H9 (cell line): ENCODE measurements at regions not wholly inside any gene's neighbourhood (a gene's known extent, or its start where the extent isn't known, plus 50 kb on each side); places are given as distances from the start of the nearest gene placed in this dataset.

ENCODE experiments used
- DNase-seq: peaks from one replicate; pipeline ENCODE4 v3.0.0-alpha.2; 2017
- H2AFZ ChIP-seq: one replicate; pipeline ENCODE4 v1.6.1; 2013; ENCODE audit warnings: mild to moderate bottlenecking, low read length, control low read depth, moderate library complexity
- H2AK5ac ChIP-seq: 2 replicates; pipeline ENCODE4 v1.6.1; 2013; ENCODE audit warnings: low read length, control low read depth, mixed read lengths; ENCODE audit not compliant: insufficient read length
- H2BK120ac ChIP-seq: one replicate; pipeline ENCODE4 v1.6.1; 2013; ENCODE audit warnings: low read depth, mild to moderate bottlenecking, low read length, control low read depth, inconsistent platforms; ENCODE audit not compliant: poor library complexity, severe bottlenecking
- H2BK12ac ChIP-seq: 2 replicates; pipeline ENCODE4 v1.6.1; 2013; ENCODE audit warnings: low read length, control low read depth, mixed read lengths, low read depth; ENCODE audit not compliant: insufficient read length
- H2BK15ac ChIP-seq: 2 replicates; pipeline ENCODE4 v1.6.1; 2013; ENCODE audit warnings: low read depth, low read length, control low read depth
- H2BK20ac ChIP-seq: one replicate; pipeline ENCODE4 v1.6.1; 2013; ENCODE audit warnings: low read depth, mild to moderate bottlenecking, low read length, control low read depth, inconsistent platforms; ENCODE audit not compliant: poor library complexity, severe bottlenecking
- H2BK5ac ChIP-seq: 2 replicates; pipeline ENCODE4 v1.6.1; 2013; ENCODE audit warnings: low read length, control low read depth, mixed read lengths; ENCODE audit not compliant: insufficient read length
- H3K14ac ChIP-seq: 2 replicates; pipeline ENCODE4 v1.6.1; 2013; ENCODE audit warnings: low read length, control low read depth; ENCODE audit not compliant: insufficient read depth
- H3K18ac ChIP-seq: 2 replicates; pipeline ENCODE4 v1.6.1; 2013; ENCODE audit warnings: low read depth, mild to moderate bottlenecking, mixed read lengths, low read length, control low read depth; ENCODE audit not compliant: insufficient read length
- H3K23ac ChIP-seq: 2 replicates; pipeline ENCODE4 v1.6.1; 2013; ENCODE audit warnings: low read length, control low read depth, mixed read lengths, low read depth; ENCODE audit not compliant: insufficient read length
- H3K23me2 ChIP-seq: 2 replicates; pipeline ENCODE4 v1.6.1; 2013; ENCODE audit warnings: low read depth, mild to moderate bottlenecking, mixed read lengths, low read length, control low read depth; ENCODE audit not compliant: insufficient read length, poor library complexity, severe bottlenecking
- H3K27ac ChIP-seq: 2 replicates; pipeline ENCODE4 v1.5.1; 2013; ENCODE audit warnings: low read length, control low read depth, mixed read lengths, low read depth; ENCODE audit not compliant: insufficient read length
- H3K27me3 ChIP-seq: 2 replicates; pipeline ENCODE4 v1.6.1; 2013; ENCODE audit warnings: low read length, control low read depth, inconsistent platforms; ENCODE audit not compliant: insufficient read depth
- H3K4ac ChIP-seq: 2 replicates; pipeline ENCODE4 v1.6.1; 2013; ENCODE audit warnings: low read depth, mild to moderate bottlenecking, control low read depth, inconsistent platforms, low read length, moderate library complexity
- H3K4me1 ChIP-seq: 2 replicates; pipeline ENCODE4 v1.6.1; 2013; ENCODE audit warnings: low read length, control low read depth, inconsistent platforms; ENCODE audit not compliant: insufficient read depth
- H3K4me2 ChIP-seq: 2 replicates; pipeline ENCODE4 v1.6.1; 2013; ENCODE audit warnings: low read length, control low read depth, mixed read lengths; ENCODE audit not compliant: insufficient read length, insufficient read depth
- H3K56ac ChIP-seq: 2 replicates; pipeline ENCODE4 v1.6.1; 2013; ENCODE audit warnings: low read depth, mild to moderate bottlenecking, mixed read lengths, low read length, control low read depth; ENCODE audit not compliant: insufficient read length
- H3K79me1 ChIP-seq: 2 replicates; pipeline ENCODE4 v1.6.1; 2013; ENCODE audit warnings: low read depth, mild to moderate bottlenecking, moderate library complexity, low read length, control low read depth, inconsistent platforms; ENCODE audit not compliant: insufficient read depth, poor library complexity, severe bottlenecking
- H3K79me2 ChIP-seq: 2 replicates; pipeline ENCODE4 v1.6.1; 2013; ENCODE audit warnings: low read length, control low read depth, inconsistent platforms; ENCODE audit not compliant: insufficient read depth
- H3K9ac ChIP-seq: 2 replicates; pipeline ENCODE4 v1.6.1; 2013; ENCODE audit warnings: low read length, control low read depth, mixed read lengths; ENCODE audit not compliant: insufficient read length; ENCODE audit errors: extremely low read depth
- H3K9me3 ChIP-seq: one replicate; pipeline ENCODE4 v1.6.1; 2013; ENCODE audit warnings: low read depth, low read length, inconsistent platforms; ENCODE audit not compliant: control insufficient read depth
- H3T11ph ChIP-seq: one replicate; pipeline ENCODE4 v1.6.1; 2013; ENCODE audit warnings: mild to moderate bottlenecking, low read length, control low read depth, inconsistent platforms
- H4K20me1 ChIP-seq: one replicate; pipeline ENCODE4 v1.6.1; 2013; ENCODE audit not compliant: control insufficient read depth, insufficient read length, insufficient read depth
- H4K5ac ChIP-seq: 2 replicates; pipeline ENCODE4 v1.6.1; 2013; ENCODE audit warnings: low read depth, mild to moderate bottlenecking, mixed read lengths, low read length, control low read depth; ENCODE audit not compliant: insufficient read length
- H4K8ac ChIP-seq: replicated peaks from 2 replicates; pipeline ENCODE4 v1.6.1; 2013; ENCODE audit warnings: low read length, control low read depth, mixed read lengths, low read depth; ENCODE audit not compliant: insufficient read length
- H4K91ac ChIP-seq: 2 replicates; pipeline ENCODE4 v1.6.1; 2013; ENCODE audit warnings: low read depth, mild to moderate bottlenecking, moderate library complexity, mixed read lengths, low read length, control low read depth; ENCODE audit not compliant: insufficient read length
- H3K27ac Mint-ChIP-seq, 3 experiments: 2 replicates in 2 of 3; 3 replicates in 1 of 3; pipeline ENCODE4 v1.8.0; 2020 to 2021; ENCODE audit warnings: mixed read lengths in 3 of 3, mild to moderate bottlenecking in 1 of 3, moderate library complexity in 1 of 3
- H3K27me3 Mint-ChIP-seq: 2 replicates; pipeline ENCODE4 v1.8.0; 2021; ENCODE audit warnings: low read depth, mild to moderate bottlenecking, moderate library complexity, mixed read lengths
- H3K36me3 Mint-ChIP-seq, 3 experiments: 2 replicates in 2 of 3; 3 replicates in 1 of 3; pipeline ENCODE4 v1.8.0; 2020 to 2021; ENCODE audit warnings: low read depth in 3 of 3, mixed read lengths in 3 of 3; ENCODE audit not compliant: insufficient read depth in 1 of 3
- H3K4me1 Mint-ChIP-seq, 2 experiments: 2 replicates each; pipeline ENCODE4 v1.8.0; 2020; ENCODE audit warnings: mixed read lengths in 2 of 2
- H3K4me3 Mint-ChIP-seq, 2 experiments: 2 replicates in 1 of 2; 3 replicates in 1 of 2; pipeline ENCODE4 v1.8.0; 2020 to 2021; ENCODE audit warnings: mild to moderate bottlenecking in 2 of 2, mixed read lengths in 2 of 2, moderate library complexity in 1 of 2
- H3K9me3 Mint-ChIP-seq, 2 experiments: 2 replicates in 1 of 2; 3 replicates in 1 of 2; pipeline ENCODE4 v1.8.0; 2020; ENCODE audit warnings: mild to moderate bottlenecking in 2 of 2, mixed read lengths in 2 of 2, moderate library complexity in 1 of 2
- CTCF ChIP-seq: fragments of 200-600 bp; sonication (generic); conservative IDR thresholded peaks from 3 replicates; pipeline ENCODE4 v1.8.0; 2021; ENCODE audit warnings: antibody characterized with exemption, mild to moderate bottlenecking
- WGBS: extraction: QIAGEN DNeasy Blood & Tissue Kit; methylation state at CpG from one replicate; pipeline ENCODE4 v1.1.7; 2013; ENCODE audit warnings: missing lambda C conversion rate, low lambda C conversion rate, mixed read lengths; ENCODE audit not compliant: insufficient read length; ENCODE audit errors: extremely low coverage; 5-methylcytosine and 5-hydroxymethylcytosine counted together

- peaks cover 8% of the 10 kb centered on the region for H3K27me3 Mint-ChIP-seq
- no peak for DNase-seq
- H3K27ac Mint-ChIP-seq: peak overlapping the region in 1 of 3 experiments; percentile 49; a peak in 1 of 7 replicates
- no peak overlapping the region for H3K4ac ChIP-seq
- no peaks in the 10 kb centered on the region for H3K27me3 ChIP-seq
- H3K4me1 ChIP-seq: peaks cover 5% of the 10 kb centered on the region; the same call in 1 of the 2 replicates
- H3K56ac ChIP-seq: no peak overlapping the region
- H2AFZ ChIP-seq: no peak overlapping the region
- TF ChIP-seq CTCF: no peak
- H3K9ac ChIP-seq: no peak overlapping the region
- no peak overlapping the region for H3T11ph ChIP-seq
- peaks cover 23 to 34% of the 10 kb centered on the region in 2 experiments for H3K4me1 Mint-ChIP-seq
- no peaks in the 10 kb centered on the region for H3K79me2 ChIP-seq
- H3K9me3 Mint-ChIP-seq: peaks cover 0 to 4% of the 10 kb centered on the region in 2 experiments; a peak in 2 of 5 replicates
- no peaks in the 10 kb centered on the region for H3K23me2 ChIP-seq
- H2BK120ac ChIP-seq: no peak overlapping the region
- no peak overlapping the region for H2BK12ac ChIP-seq
- no peak overlapping the region for H4K91ac ChIP-seq
- H3K4me2 ChIP-seq: no peak overlapping the region
- no peak overlapping the region for H3K23ac ChIP-seq
- WGBS: no CpG with 5 or more reads among the region's 6 CpGs
- no peaks in the 10 kb centered on the region for H4K20me1 ChIP-seq
- H3K36me3 Mint-ChIP-seq: no peaks in the 10 kb centered on the region; a peak in 2 of 7 replicates
- H3K18ac ChIP-seq: no peak overlapping the region
- H2AK5ac ChIP-seq: no peak overlapping the region
- H4K8ac ChIP-seq: no peak overlapping the region
- no peaks in the 10 kb centered on the region for H3K9me3 ChIP-seq
- H2BK15ac ChIP-seq: no peak overlapping the region
- H3K27ac ChIP-seq: no peak overlapping the region
- H3K14ac ChIP-seq: no peak overlapping the region
- no peak overlapping the region for H4K5ac ChIP-seq
- H2BK5ac ChIP-seq: no peak overlapping the region
- no peaks in the 10 kb centered on the region for H3K79me1 ChIP-seq
- no peak overlapping the region for H2BK20ac ChIP-seq
- no peak overlapping the region for H3K4me3 Mint-ChIP-seq
Measured at GRCh38 chr2:217597681-217598080, 405.1 kb downstream of the TNS1 start.
